ENCODE measurements at regions not wholly inside any gene's neighbourhood (a gene's known extent, or its start where the extent isn't known, plus 50 kb on each side); places are given as distances from the start of the nearest gene placed in this dataset.

DNA sequence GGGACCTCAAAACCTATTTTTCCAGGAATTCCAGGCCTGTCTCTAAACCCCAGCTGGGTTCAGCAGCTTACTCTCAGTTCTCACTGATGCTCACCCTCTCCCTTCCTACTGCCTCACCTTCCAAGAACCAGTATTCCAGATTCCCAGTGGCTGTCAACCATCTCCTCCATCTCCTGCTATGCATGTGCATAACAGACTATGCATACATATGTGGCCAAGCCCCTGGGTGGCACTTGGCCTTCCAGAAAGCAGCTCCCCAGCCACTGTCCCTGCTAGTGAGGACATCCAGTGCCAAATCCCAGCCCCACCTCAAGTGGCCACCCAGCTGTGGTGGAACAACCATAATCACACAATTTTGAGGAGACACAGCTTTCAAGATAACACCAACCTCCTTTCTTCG, 475.7 kb upstream of the PKN2 start:
- SMC1A ChIA-PET (ENCODE audit: uncharacterized antibody, unreplicated experiment), result interaction anchor here (0.6 to 1.1 kb wide), 4 partner anchors 14 to 215 kb away, joined by 3 to 4 read pairs (median 3); no protein-coding TSS in a partner anchor
- no peak for ATAC-seq
- H4K20me1 ChIP-seq (ENCODE audit: control insufficient read depth, insufficient read depth), result no peaks in the 10 kb centered on the region
- no peak overlapping the region for H3K4me2 ChIP-seq (ENCODE audit: control insufficient read depth, insufficient read depth)
- H3K4me3 ChIP-seq, result no peak overlapping the region
- 0% methylated on average over 1 of the region's 1 CpG for WGBS (ENCODE audit: insufficient coverage, insufficient replicate concordance, low lambda C conversion rate, missing lambda C conversion rate)
- BruUV-seq (replicated peaks), result no TSS peak
- POLR2A ChIA-PET, result no interaction called here
- no peak for DNase-seq (ENCODE audit: low read depth, low spot score)
- H3K4me1 ChIP-seq (ENCODE audit: control insufficient read depth, insufficient read depth, low read length), result no peaks in the 10 kb centered on the region
- H3K36me3 ChIP-seq (ENCODE audit: control insufficient read depth in 2 of 2, insufficient read depth in 2 of 2, low read length in 1 of 2), result no peaks in the 10 kb centered on the region
- H3K27me3 ChIP-seq (replicated peaks in 1 of 2; ENCODE audit: control insufficient read depth in 2 of 2, insufficient read depth in 2 of 2, low read length in 1 of 2), result no peaks in the 10 kb centered on the region
- intact Hi-C loops (cut with micrococcal nuclease; ENCODE audit: unreplicated experiment) (no loop called here), in situ Hi-C loops (cut with MboI) (no loop called here)
- H3K9me3 ChIP-seq (replicated peaks; ENCODE audit: control insufficient read depth, insufficient read depth, low read length), result no peaks in the 10 kb centered on the region
- no peak overlapping the region for H2AFZ ChIP-seq (ENCODE audit: control insufficient read depth, low read depth, low read length)
- H3K79me2 ChIP-seq (ENCODE audit: control insufficient read depth, insufficient read depth, low read length), result no peaks in the 10 kb centered on the region
- no peak overlapping the region for H3K27ac ChIP-seq (ENCODE audit: control insufficient read depth, insufficient read depth)
- RAD21 ChIA-PET (ENCODE audit: unreplicated experiment), result interaction anchor here (1.4 kb wide), 1 partner anchor 28 kb away, joined by 4 read pairs; no protein-coding TSS in a partner anchor
- no peak for FAIRE-seq
- no peak for TF ChIP-seq NFXL1 (IDR thresholded peaks at IDR 0.05; ENCODE audit: borderline replicate concordance)
- TF ChIP-seq CBX3 (IDR thresholded peaks at IDR 0.05; ENCODE audit: borderline replicate concordance, low read depth), result no peak
- TF ChIP-seq, protein P1, sequence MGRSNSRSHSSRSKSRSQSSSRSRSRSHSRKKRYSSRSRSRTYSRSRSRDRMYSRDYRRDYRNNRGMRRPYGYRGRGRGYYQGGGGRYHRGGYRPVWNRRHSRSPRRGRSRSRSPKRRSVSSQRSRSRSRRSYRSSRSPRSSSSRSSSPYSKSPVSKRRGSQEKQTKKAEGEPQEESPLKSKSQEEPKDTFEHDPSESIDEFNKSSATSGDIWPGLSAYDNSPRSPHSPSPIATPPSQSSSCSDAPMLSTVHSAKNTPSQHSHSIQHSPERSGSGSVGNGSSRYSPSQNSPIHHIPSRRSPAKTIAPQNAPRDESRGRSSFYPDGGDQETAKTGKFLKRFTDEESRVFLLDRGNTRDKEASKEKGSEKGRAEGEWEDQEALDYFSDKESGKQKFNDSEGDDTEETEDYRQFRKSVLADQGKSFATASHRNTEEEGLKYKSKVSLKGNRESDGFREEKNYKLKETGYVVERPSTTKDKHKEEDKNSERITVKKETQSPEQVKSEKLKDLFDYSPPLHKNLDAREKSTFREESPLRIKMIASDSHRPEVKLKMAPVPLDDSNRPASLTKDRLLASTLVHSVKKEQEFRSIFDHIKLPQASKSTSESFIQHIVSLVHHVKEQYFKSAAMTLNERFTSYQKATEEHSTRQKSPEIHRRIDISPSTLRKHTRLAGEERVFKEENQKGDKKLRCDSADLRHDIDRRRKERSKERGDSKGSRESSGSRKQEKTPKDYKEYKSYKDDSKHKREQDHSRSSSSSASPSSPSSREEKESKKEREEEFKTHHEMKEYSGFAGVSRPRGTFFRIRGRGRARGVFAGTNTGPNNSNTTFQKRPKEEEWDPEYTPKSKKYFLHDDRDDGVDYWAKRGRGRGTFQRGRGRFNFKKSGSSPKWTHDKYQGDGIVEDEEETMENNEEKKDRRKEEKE (IDR thresholded peaks at IDR 0.05), result no peak
- TF ChIP-seq CBFB (IDR thresholded peaks at IDR 0.05; ENCODE audit: low read depth), result no peak
- TF ChIP-seq ESRRA (IDR thresholded peaks at IDR 0.05; ENCODE audit: low read length), result no peak
- TF ChIP-seq ZNF207 (IDR thresholded peaks at IDR 0.05; ENCODE audit: borderline replicate concordance), result no peak
- no peak for TF ChIP-seq ATF7 (IDR thresholded peaks at IDR 0.05; ENCODE audit: low read depth)
- TF ChIP-seq BRCA1 (IDR thresholded peaks at IDR 0.05; ENCODE audit: low read depth, low read length), result no peak
- TF ChIP-seq, protein P2, sequence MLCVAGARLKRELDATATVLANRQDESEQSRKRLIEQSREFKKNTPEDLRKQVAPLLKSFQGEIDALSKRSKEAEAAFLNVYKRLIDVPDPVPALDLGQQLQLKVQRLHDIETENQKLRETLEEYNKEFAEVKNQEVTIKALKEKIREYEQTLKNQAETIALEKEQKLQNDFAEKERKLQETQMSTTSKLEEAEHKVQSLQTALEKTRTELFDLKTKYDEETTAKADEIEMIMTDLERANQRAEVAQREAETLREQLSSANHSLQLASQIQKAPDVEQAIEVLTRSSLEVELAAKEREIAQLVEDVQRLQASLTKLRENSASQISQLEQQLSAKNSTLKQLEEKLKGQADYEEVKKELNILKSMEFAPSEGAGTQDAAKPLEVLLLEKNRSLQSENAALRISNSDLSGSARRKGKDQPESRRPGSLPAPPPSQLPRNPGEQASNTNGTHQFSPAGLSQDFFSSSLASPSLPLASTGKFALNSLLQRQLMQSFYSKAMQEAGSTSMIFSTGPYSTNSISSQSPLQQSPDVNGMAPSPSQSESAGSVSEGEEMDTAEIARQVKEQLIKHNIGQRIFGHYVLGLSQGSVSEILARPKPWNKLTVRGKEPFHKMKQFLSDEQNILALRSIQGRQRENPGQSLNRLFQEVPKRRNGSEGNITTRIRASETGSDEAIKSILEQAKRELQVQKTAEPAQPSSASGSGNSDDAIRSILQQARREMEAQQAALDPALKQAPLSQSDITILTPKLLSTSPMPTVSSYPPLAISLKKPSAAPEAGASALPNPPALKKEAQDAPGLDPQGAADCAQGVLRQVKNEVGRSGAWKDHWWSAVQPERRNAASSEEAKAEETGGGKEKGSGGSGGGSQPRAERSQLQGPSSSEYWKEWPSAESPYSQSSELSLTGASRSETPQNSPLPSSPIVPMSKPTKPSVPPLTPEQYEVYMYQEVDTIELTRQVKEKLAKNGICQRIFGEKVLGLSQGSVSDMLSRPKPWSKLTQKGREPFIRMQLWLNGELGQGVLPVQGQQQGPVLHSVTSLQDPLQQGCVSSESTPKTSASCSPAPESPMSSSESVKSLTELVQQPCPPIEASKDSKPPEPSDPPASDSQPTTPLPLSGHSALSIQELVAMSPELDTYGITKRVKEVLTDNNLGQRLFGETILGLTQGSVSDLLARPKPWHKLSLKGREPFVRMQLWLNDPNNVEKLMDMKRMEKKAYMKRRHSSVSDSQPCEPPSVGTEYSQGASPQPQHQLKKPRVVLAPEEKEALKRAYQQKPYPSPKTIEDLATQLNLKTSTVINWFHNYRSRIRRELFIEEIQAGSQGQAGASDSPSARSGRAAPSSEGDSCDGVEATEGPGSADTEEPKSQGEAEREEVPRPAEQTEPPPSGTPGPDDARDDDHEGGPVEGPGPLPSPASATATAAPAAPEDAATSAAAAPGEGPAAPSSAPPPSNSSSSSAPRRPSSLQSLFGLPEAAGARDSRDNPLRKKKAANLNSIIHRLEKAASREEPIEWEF (IDR thresholded peaks at IDR 0.05; ENCODE audit: insufficient replicate concordance, low read depth, low read length), result no peak
- no peak for TF ChIP-seq HDAC6 (IDR thresholded peaks at IDR 0.05; ENCODE audit: unreplicated experiment)
- no peak for TF ChIP-seq SMARCA5 (IDR thresholded peaks at IDR 0.05)
- no peak for TF ChIP-seq KDM1A (IDR thresholded peaks at IDR 0.05; ENCODE audit: borderline replicate concordance)
- TF ChIP-seq ZNF622 (IDR thresholded peaks at IDR 0.05), result no peak
- no peak for TF ChIP-seq POLR2A (IDR thresholded peaks at IDR 0.05; ENCODE audit: low read depth, low read length)
- TF ChIP-seq RCOR1 (conservative IDR thresholded peaks at IDR 0.05; ENCODE audit: low read depth, low read length), result no peak
- TF ChIP-seq SMC3 (IDR thresholded peaks at IDR 0.05; ENCODE audit: borderline replicate concordance, low read length), result no peak
- TF ChIP-seq YBX1 (IDR thresholded peaks at IDR 0.05), result no peak
- no peak overlapping the region for H3K9ac ChIP-seq (ENCODE audit: control insufficient read depth, insufficient read depth, low read length)
- CTCF ChIA-PET, result interaction anchor here (0.6 to 1.9 kb wide), 4 partner anchors 8 to 86 kb away, joined by 3 to 5 read pairs (median 4); no protein-coding TSS in a partner anchor

Measured in GM12878 (cell line).